Stimulated activated CD8-positive, alpha-beta memory T cell treated with anti-CD3 and anti-CD28 coated beads, Interleukin-4, amount 100 ng/mL, for 4 hours (primary cell): ENCODE measurements at regions not wholly inside any gene's neighbourhood (a gene's known extent, or its start where the extent isn't known, plus 50 kb on each side); places are given as distances from the start of the nearest gene placed in this dataset.

ENCODE experiments used
- DNase-seq, 2 donors: peaks; one replicate each; pipeline ENCODE4 v3.0.0-alpha.2; 2020; ENCODE audit warnings: low read depth in 2 of 2, low spot score in 1 of 2

- DNase-seq = no peak
Observed at GRCh38 chr6:22053391-22053997, 243.3 kb downstream of the PRL start.

GRCh38 chr6:22056398-22056797, 240.4 kb downstream of the PRL start:
- DNase-seq = no peak

GRCh38 chr6:22057962-22058361, 238.9 kb downstream of the PRL start:
- DNase-seq = no peak

GRCh38 chr6:22059126-22059525, 237.7 kb downstream of the PRL start:
- no peak for DNase-seq

GRCh38 chr6:22059946-22060345, 236.9 kb downstream of the PRL start:
- DNase-seq = no peak

GRCh38 chr6:22062807-22063408, 233.9 kb downstream of the PRL start:
- DNase-seq = peak; percentile 18 to 37

- DNase-seq = no peak
Observed at GRCh38 chr6:22064558-22064957, 232.3 kb downstream of the PRL start.

GRCh38 chr6:22067122-22067521, 229.7 kb downstream of the PRL start:
- DNase-seq = no peak

GRCh38 chr6:22067671-22068070, 229.2 kb downstream of the PRL start:
- DNase-seq = no peak

GRCh38 chr6:22068561-22069305, 228.1 kb downstream of the PRL start:
- no peak for DNase-seq

- DNase-seq = no peak
Observed at GRCh38 chr6:22069306-22069800, 227.5 kb downstream of the PRL start.

GRCh38 chr6:22071270-22072041, 225.4 kb downstream of the PRL start:
- DNase-seq = no peak

GRCh38 chr6:22072949-22073348, 223.9 kb downstream of the PRL start:
- no peak for DNase-seq

GRCh38 chr6:22073516-22074198, 223.2 kb downstream of the PRL start:
- DNase-seq = no peak

- no peak for DNase-seq
Observed at GRCh38 chr6:22078288-22078687, 218.5 kb downstream of the PRL start.

- DNase-seq = no peak
Observed at GRCh38 chr6:22078802-22079545, 217.9 kb downstream of the PRL start.

GRCh38 chr6:22079783-22080182, 217.1 kb downstream of the PRL start:
- DNase-seq = no peak

- DNase-seq = no peak
Observed at GRCh38 chr6:22081709-22082108, 215.1 kb downstream of the PRL start.

- no peak for DNase-seq
Observed at GRCh38 chr6:22082218-22082617, 214.6 kb downstream of the PRL start.

- no peak for DNase-seq
Observed at GRCh38 chr6:22083119-22083518, 213.7 kb downstream of the PRL start.
